LNCaP clone FGC (cell line): ENCODE measurements at regions not wholly inside any gene's neighbourhood (a gene's known extent, or its start where the extent isn't known, plus 50 kb on each side); places are given as distances from the start of the nearest gene placed in this dataset.

ENCODE experiments used
- DNase-seq: peaks from one replicate; pipeline ENCODE4 v3.0.0-alpha.2; 2011; ENCODE audit warnings: low read depth
- H3K4me3 ChIP-seq: 2 replicates; pipeline ENCODE4 v1.5.1; 2011; ENCODE audit warnings: mild to moderate bottlenecking, low read depth, low read length, control low read depth
- TF ChIP-seq, protein P1 (sequence below): IDR thresholded peaks from 2 replicates; pipeline ENCODE4 v1.5.1; 2012; ENCODE audit warnings: mild to moderate bottlenecking; ENCODE audit not compliant: control insufficient read depth, insufficient read depth; ENCODE audit errors: extremely low read depth

DNA sequence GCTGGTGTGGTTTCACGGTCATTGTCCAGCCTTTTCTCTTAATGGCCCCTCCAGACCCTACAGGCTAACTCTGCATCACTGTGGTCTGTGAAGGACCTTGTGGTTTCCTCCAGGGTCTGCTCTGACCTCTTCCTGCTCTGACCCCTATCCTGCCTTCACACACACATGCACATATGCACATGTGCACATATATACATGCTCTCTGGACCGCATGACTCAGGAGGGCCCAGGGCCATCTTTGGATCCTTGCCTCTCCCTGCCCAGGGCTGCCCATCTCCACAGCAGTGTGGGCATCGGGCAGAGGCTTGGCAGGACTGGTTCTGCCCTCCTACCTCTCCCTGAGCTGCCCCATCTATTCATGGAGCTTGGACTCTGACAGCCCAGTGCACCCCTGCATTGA is 510.9 kb downstream of the PTPRU start:
- TF ChIP-seq, protein P1, sequence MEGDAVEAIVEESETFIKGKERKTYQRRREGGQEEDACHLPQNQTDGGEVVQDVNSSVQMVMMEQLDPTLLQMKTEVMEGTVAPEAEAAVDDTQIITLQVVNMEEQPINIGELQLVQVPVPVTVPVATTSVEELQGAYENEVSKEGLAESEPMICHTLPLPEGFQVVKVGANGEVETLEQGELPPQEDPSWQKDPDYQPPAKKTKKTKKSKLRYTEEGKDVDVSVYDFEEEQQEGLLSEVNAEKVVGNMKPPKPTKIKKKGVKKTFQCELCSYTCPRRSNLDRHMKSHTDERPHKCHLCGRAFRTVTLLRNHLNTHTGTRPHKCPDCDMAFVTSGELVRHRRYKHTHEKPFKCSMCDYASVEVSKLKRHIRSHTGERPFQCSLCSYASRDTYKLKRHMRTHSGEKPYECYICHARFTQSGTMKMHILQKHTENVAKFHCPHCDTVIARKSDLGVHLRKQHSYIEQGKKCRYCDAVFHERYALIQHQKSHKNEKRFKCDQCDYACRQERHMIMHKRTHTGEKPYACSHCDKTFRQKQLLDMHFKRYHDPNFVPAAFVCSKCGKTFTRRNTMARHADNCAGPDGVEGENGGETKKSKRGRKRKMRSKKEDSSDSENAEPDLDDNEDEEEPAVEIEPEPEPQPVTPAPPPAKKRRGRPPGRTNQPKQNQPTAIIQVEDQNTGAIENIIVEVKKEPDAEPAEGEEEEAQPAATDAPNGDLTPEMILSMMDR: no peak
- DNase-seq: no peak
- no peak overlapping the region for H3K4me3 ChIP-seq

DNA sequence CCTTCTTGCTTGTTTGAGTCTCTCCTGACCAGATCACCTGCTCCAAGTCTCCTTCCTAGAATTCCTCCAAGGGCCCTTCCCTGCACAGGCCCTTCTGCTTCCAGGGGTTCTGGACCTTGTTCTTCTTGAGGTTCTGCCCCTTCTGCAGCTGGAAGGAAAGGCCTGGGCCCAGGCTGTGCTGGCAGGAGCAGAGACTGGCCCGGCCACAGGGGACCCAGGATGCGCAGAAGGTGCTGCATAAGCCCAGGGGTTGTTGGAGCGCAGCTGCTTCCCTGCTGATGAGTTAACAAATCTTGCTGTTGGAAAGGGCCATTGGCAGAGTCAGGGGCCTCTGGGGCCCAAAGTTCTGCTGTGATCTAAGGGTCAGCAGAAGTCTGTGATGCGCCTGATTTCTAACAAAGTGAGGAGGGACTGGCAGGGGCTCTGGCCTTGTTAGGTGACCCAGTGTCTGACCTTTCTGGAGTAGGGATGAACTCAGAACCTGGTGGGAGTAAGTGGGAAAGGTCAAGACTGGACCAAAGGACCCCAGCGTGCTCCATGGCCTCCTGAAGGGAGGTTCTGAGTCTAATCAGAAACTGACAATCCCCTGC is 509.8 kb downstream of the PTPRU start:
- no peak overlapping the region for H3K4me3 ChIP-seq
- TF ChIP-seq, protein P1: no peak

DNA sequence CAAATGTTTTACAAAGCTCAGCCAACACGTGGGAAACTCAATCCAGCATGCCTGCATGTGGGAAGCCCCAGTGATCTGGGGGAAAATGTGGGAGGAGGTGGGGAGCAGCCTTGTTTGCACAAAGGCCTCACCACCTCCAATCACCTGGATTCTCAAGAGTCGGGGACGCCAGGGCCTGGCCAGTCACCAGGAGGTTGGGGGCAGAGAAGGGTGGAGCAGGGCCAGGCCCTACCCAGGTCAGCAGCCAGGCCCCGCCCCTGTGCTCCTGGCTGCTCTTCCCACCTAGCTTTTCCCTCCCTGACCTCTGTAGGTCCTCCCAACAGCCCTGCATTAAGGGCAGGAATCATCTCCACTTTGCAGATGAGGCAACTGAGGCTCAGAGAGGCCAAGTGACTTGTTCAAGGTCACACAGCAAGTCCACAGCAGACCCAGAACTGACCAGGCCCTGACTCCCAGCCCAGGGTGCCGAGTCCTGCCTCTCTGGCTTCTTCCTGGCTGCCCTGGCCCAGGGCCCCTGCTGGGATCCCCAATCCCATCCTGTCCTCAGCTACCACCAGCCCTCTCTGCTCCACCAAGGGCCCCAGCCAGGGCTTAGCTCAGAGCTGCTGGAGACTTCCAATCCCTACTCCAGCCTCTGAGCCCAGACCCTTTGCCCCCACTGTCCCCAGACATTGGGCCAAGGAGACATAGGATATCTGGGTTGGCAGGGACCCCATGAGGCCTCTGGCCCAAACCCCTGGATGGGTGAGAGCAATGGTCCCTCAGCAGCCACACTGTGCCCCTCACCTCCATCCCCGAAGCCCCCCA is 508.6 kb downstream of the PTPRU start:
- H3K4me3 ChIP-seq: no peak overlapping the region
- DNase-seq: no peak
- TF ChIP-seq, protein P1: no peak

More for the DNA sequence above, 509.8 kb downstream of the PTPRU start:
- DNase-seq: no peak

DNA sequence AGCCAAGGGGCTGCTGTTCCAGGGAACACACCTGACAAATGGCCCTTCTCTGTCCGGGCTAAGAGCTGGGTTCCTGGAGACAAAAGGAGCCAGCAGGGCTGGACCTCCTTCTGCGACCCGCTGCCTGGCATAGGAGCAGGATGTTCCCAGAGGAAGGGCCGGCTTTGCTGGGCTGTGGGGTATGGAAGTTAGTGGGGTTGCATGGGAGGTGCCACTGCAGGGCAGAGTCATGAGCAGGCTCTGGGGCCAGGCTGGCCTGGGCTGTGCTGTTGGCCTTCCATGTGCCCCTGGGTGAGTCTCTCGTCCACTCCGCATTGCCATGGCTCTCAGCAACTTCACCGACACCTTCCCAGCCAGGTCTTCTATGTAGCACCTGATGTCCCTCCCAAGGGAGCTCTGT is 507.6 kb downstream of the PTPRU start:
- DNase-seq: no peak
- no peak overlapping the region for H3K4me3 ChIP-seq
- TF ChIP-seq, protein P1: no peak

DNA sequence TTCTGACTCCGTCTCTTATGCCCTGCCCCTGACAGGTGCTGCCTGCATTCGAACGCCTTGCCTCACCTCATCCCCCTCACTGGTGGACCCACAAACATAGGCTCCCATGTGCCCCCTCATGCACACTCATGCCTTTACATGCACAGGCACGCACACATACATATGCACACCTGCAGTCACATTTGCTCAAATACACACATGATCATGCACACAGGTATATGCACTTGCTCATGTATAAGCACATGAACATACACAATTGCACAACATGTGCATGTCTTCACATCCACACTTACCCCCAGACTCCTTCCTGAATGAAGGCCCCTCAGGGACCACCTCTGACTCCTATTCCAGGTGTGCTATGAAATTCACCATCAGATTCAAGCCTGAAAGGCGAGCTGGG is 506.9 kb downstream of the PTPRU start:
- H3K4me3 ChIP-seq: no peak overlapping the region
- TF ChIP-seq, protein P1: no peak
- DNase-seq: no peak

DNA sequence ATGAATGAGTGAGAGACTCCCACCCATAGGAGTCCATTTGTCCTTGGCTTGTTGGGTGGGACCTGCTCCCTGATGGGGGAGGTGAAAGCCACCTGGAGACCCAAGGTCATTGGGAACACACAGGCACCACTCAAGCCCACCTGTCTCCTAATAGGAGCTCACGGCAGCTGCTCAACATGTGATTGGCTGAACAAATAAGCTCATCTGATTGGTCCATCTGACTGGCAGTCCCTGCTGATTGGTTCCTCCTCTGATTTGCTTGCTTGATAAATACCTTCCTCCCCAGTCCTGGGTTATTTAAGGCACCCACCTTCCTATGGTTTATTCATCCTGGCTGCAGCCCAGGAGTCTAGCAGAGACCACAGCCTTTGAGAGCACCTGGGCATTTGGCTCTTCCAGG is 502.9 kb downstream of the PTPRU start:
- no peak overlapping the region for H3K4me3 ChIP-seq
- TF ChIP-seq, protein P1: no peak
- DNase-seq: no peak
